OCI-LY1 (cell line): ENCODE measurements at regions not wholly inside any gene's neighbourhood (a gene's known extent, or its start where the extent isn't known, plus 50 kb on each side); places are given as distances from the start of the nearest gene placed in this dataset.

Experiments
- H2AFZ ChIP-seq: fragments of 200-600 bp; sonication (generic), shearing (Covaris generic); 2 replicates; pipeline ENCODE4 v1.6.0; 2014; ENCODE audit warnings: antibody characterized with exemption, mild to moderate bottlenecking, low read length
- H3F3A ChIP-seq: fragments of 200-600 bp; sonication (generic), shearing (Covaris generic); 2 replicates; pipeline ENCODE4 v1.6.0; 2014; ENCODE audit warnings: mild to moderate bottlenecking, antibody characterized with exemption, low read length, moderate library complexity; ENCODE audit not compliant: insufficient read depth
- H3K27ac ChIP-seq: fragments of 200-600 bp; sonication (generic); 2 replicates; pipeline ENCODE4 v1.5.1; 2014; ENCODE audit warnings: low read length, mixed run types, mild to moderate bottlenecking, low read depth; ENCODE audit not compliant: poor library complexity, severe bottlenecking
- H3K27me3 ChIP-seq: fragments of 200-600 bp; sonication (generic); 2 replicates; pipeline ENCODE4 v1.6.0; 2014; ENCODE audit warnings: antibody characterized with exemption, mild to moderate bottlenecking, low read length, moderate library complexity; ENCODE audit not compliant: insufficient read depth
- H3K36me3 ChIP-seq: fragments of 200-600 bp; sonication (generic); 2 replicates; pipeline ENCODE4 v1.6.1; 2014; ENCODE audit warnings: mild to moderate bottlenecking, antibody characterized with exemption, low read length, moderate library complexity, mixed read lengths; ENCODE audit not compliant: insufficient read depth
- H3K4me1 ChIP-seq: fragments of 200-600 bp; sonication (generic); 2 replicates; pipeline ENCODE4 v1.5.1; 2014; ENCODE audit warnings: mild to moderate bottlenecking, low read length, moderate library complexity; ENCODE audit not compliant: insufficient read depth, severe bottlenecking
- H3K4me2 ChIP-seq: fragments of 200-600 bp; sonication (generic), shearing (Covaris generic); 2 replicates; pipeline ENCODE4 v1.6.1; 2014; ENCODE audit warnings: low read length
- H3K4me3 ChIP-seq: fragments of 200-600 bp; sonication (generic); 2 replicates; pipeline ENCODE4 v1.5.1; 2014; ENCODE audit warnings: low read length, low read depth, mild to moderate bottlenecking, mixed read lengths; ENCODE audit not compliant: poor library complexity, severe bottlenecking
- H3K79me2 ChIP-seq: fragments of 200-600 bp; shearing (Covaris generic); 2 replicates; pipeline ENCODE4 v1.6.1; 2016; ENCODE audit warnings: mixed run types, low read length, mixed read lengths; ENCODE audit not compliant: insufficient read depth
- H3K9ac ChIP-seq: fragments of 200-600 bp; sonication (generic), shearing (Covaris generic); 2 replicates; pipeline ENCODE4 v1.6.1; 2014; ENCODE audit warnings: mild to moderate bottlenecking, low read length, mixed read lengths
- H3K9me2 ChIP-seq: fragments of 200-600 bp; sonication (generic), shearing (Covaris generic); 2 replicates; pipeline ENCODE4 v1.6.1; 2014; ENCODE audit warnings: low read depth, mild to moderate bottlenecking, low read length, mixed read lengths
- H3K9me3 ChIP-seq: fragments of 200-600 bp; shearing (Covaris generic); 2 replicates; pipeline ENCODE4 v1.6.1; 2014; ENCODE audit warnings: low read length, mixed read lengths
- H4K20me1 ChIP-seq: fragments of 200-600 bp; sonication (generic), shearing (Covaris generic); 2 replicates; pipeline ENCODE4 v1.6.0; 2016; ENCODE audit warnings: mild to moderate bottlenecking, low read length; ENCODE audit not compliant: insufficient read depth
- CTCF ChIP-seq: fragments of 200-600 bp; sonication (generic), shearing (Covaris generic); IDR thresholded peaks from 2 replicates; pipeline ENCODE4 v1.5.1; 2017; ENCODE audit warnings: mild to moderate bottlenecking, antibody characterized with exemption, low read length, moderate library complexity, mixed read lengths
- EZH2 ChIP-seq: fragments of 200-600 bp; sonication (generic), shearing (Covaris generic); IDR thresholded peaks from 2 replicates; pipeline ENCODE4 v1.8.0; 2017; ENCODE audit warnings: borderline replicate concordance, mixed run types, mild to moderate bottlenecking, antibody characterized with exemption, low read length, moderate library complexity, mixed read lengths

GRCh38 chr21:27260728-27261127 lies 293.8 kb upstream of the ADAMTS5 start:
- Histone ChIP-seq H3K27ac (no peak overlapping the region), H3K9me3 (no peaks in the 10 kb centered on the region), H3K36me3 (no peaks in the 10 kb centered on the region), H3F3A (no peaks in the 10 kb centered on the region), H3K27me3 (no peaks in the 10 kb centered on the region), H3K9me2 (no peaks in the 10 kb centered on the region), H4K20me1 (no peaks in the 10 kb centered on the region), H3K4me1 (no peaks in the 10 kb centered on the region), H3K9ac (no peak overlapping the region), H3K4me2 (no peak overlapping the region), H3K4me3 (no peak overlapping the region), H2AFZ (no peak overlapping the region), H3K79me2 (no peaks in the 10 kb centered on the region)
- no peak for TF ChIP-seq EZH2
- no peak for TF ChIP-seq CTCF

GRCh38 chr21:27258742-27259448 lies 292.0 kb upstream of the ADAMTS5 start:
- H3K36me3 ChIP-seq, result no peaks in the 10 kb centered on the region
- no peaks in the 10 kb centered on the region for H3F3A ChIP-seq
- TF ChIP-seq EZH2, result no peak
- no peak for TF ChIP-seq CTCF
- H3K27me3 ChIP-seq, result no peaks in the 10 kb centered on the region
- H4K20me1 ChIP-seq, result no peaks in the 10 kb centered on the region
- no peak overlapping the region for H3K4me3 ChIP-seq
- no peak overlapping the region for H3K4me2 ChIP-seq
- H3K9ac ChIP-seq, result no peak overlapping the region
- H2AFZ ChIP-seq, result no peak overlapping the region
- H3K9me2 ChIP-seq, result no peaks in the 10 kb centered on the region
- H3K9me3 ChIP-seq, result no peaks in the 10 kb centered on the region
- no peaks in the 10 kb centered on the region for H3K4me1 ChIP-seq
- H3K27ac ChIP-seq, result no peak overlapping the region
- H3K79me2 ChIP-seq, result no peaks in the 10 kb centered on the region

GRCh38 chr21:27257908-27258556 lies 291.1 kb upstream of the ADAMTS5 start:
- Histone ChIP-seq H3K9me2 (no peaks in the 10 kb centered on the region), H3K4me1 (no peaks in the 10 kb centered on the region), H3K27me3 (no peaks in the 10 kb centered on the region), H3K27ac (no peak overlapping the region), H3K9me3 (no peaks in the 10 kb centered on the region), H3F3A (no peaks in the 10 kb centered on the region), H3K36me3 (no peaks in the 10 kb centered on the region), H4K20me1 (no peaks in the 10 kb centered on the region), H3K9ac (no peak overlapping the region), H2AFZ (no peak overlapping the region), H3K4me3 (no peak overlapping the region), H3K79me2 (no peaks in the 10 kb centered on the region), H3K4me2 (no peak overlapping the region)
- TF ChIP-seq CTCF (no peak), EZH2 (no peak)
